D721Med (cell line): ENCODE measurements at regions not wholly inside any gene's neighbourhood (a gene's known extent, or its start where the extent isn't known, plus 50 kb on each side); places are given as distances from the start of the nearest gene placed in this dataset.
"Not testable (repeated sequence)": the region's sequence is repeated elsewhere in the genome, so short reads cannot be mapped to it uniquely, and the experiment has no call there.

ENCODE experiments used
- DNase-seq: peaks from one replicate; pipeline ENCODE4 v3.0.0; 2011; ENCODE audit warnings: low spot score; ENCODE audit not compliant: insufficient read length
- FAIRE-seq: peaks from 2 replicates; lab custom pipeline; 2011; peaks lifted over from hg19 to GRCh38; lab: Jason Lieb, UNC
- TF ChIP-seq, protein P1 (sequence below): IDR thresholded peaks from 2 replicates; pipeline ENCODE4 v1.5.1; 2012; ENCODE audit warnings: mild to moderate bottlenecking, control low read depth; ENCODE audit not compliant: insufficient read depth; ENCODE audit errors: missing control alignments

DNA sequence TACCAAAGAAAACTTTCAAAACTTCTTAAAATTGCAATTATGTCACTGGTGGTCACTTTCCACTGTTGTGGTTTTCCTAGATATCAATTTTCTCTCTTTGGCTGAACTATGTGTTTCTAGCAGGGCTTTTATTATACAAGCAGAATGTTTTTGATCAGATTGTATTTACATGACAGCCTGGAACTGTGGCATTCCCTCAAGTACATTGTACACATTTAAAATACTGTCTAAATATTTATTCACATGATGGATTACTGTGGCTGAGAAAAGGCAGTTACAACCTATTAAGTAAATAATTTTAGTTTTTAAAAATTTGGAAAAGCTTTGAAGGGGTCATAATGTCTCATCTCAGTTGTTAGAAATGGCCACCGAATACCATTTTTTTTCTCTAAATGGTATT, 231.9 kb upstream of the PPP1R3A start:
- TF ChIP-seq, protein P1, sequence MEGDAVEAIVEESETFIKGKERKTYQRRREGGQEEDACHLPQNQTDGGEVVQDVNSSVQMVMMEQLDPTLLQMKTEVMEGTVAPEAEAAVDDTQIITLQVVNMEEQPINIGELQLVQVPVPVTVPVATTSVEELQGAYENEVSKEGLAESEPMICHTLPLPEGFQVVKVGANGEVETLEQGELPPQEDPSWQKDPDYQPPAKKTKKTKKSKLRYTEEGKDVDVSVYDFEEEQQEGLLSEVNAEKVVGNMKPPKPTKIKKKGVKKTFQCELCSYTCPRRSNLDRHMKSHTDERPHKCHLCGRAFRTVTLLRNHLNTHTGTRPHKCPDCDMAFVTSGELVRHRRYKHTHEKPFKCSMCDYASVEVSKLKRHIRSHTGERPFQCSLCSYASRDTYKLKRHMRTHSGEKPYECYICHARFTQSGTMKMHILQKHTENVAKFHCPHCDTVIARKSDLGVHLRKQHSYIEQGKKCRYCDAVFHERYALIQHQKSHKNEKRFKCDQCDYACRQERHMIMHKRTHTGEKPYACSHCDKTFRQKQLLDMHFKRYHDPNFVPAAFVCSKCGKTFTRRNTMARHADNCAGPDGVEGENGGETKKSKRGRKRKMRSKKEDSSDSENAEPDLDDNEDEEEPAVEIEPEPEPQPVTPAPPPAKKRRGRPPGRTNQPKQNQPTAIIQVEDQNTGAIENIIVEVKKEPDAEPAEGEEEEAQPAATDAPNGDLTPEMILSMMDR = no peak
- no peak for DNase-seq
- no peak for FAIRE-seq

DNA sequence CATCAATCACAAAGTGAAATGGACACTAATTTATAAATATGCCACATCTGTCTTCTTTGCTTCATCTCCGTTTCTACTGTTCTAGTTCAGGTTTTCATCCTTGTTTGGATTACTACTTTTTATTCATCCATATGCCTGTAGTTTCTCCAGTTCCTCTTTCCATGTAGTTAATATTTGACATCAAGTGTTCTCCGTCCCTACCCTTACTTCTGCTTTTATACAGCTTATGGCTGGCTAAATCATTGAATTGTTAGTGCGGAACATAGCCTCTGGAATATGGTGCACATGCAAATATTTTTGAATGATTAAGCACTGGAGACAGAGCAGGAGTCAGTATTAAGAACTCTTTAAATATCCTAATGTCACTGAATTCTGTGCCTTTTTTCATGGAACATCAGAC, 230.0 kb upstream of the PPP1R3A start:
- DNase-seq = no peak
- TF ChIP-seq, protein P1 = no peak
- FAIRE-seq = no peak

- FAIRE-seq = no peak
- DNase-seq = no peak
These were observed 222.6 kb upstream of the PPP1R3A start for GRCh38 chr7:114141415-114141814.

DNA sequence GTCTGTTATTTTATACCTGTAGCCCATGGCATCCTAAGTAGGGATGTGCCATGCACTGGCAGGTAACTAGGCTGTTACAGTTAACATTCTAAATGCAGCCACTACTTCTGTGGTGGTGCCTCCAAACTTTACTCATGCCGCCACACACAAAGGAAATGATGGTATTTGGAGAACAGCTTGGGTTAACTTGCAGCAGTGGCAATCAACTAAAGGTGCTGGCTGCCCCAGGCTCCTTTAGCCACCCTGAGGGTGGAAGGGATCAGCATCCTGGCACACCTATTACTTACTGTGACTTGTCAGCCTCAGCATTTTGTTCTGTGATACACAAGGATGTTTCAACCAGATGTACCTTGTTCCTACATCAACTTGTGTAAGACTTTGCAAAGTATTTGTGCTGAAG, 221.8 kb upstream of the PPP1R3A start:
- TF ChIP-seq, protein P1 = no peak
- no peak for DNase-seq
- FAIRE-seq = no peak

More at GRCh38 chr7:114141415-114141814, 222.6 kb upstream of the PPP1R3A start:
- TF ChIP-seq, protein P1 = no peak

GRCh38 chr7:114139690-114140089, 220.9 kb upstream of the PPP1R3A start:
- DNase-seq, FAIRE-seq: not testable (repeated sequence)

GRCh38 chr7:114138587-114138986, 219.8 kb upstream of the PPP1R3A start:
- TF ChIP-seq, protein P1 = no peak
- no peak for FAIRE-seq
- no peak for DNase-seq

- TF ChIP-seq, protein P1 = no peak
- FAIRE-seq (no peak), DNase-seq (no peak)
These were observed 214.9 kb upstream of the PPP1R3A start for GRCh38 chr7:114133717-114134116.

DNA sequence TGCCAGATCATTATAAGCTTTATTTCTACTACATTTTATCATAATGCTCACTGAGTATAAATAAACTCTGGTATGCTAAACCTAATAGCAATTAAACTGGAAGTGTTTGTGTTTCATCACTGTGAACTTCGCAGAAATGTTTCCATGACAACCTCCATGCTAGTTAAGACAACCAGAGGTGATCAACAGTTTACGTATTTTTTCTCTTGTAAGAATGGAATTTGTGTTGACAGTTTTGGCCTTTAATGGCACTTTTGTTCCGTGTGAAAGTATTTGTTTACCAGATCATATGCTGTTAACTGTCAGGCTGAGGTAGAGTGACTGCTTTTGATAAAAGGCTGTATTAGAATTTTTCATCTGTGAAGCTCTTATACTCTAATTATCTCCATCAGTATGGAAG, 212.1 kb upstream of the PPP1R3A start:
- DNase-seq (no peak), FAIRE-seq (no peak)
- TF ChIP-seq, protein P1 = no peak
